GM21528 (cell line): ENCODE measurements at regions not wholly inside any gene's neighbourhood (a gene's known extent, or its start where the extent isn't known, plus 50 kb on each side); places are given as distances from the start of the nearest gene placed in this dataset.

ENCODE experiments used
- ATAC-seq: cut with Tn5 transposase; IDR thresholded peaks from one replicate; pipeline ENCODE4 v1.9.1; 2021; ENCODE audit warnings: mild to moderate bottlenecking, moderate library complexity; ENCODE audit not compliant: unreplicated experiment, low FRiP score

DNA sequence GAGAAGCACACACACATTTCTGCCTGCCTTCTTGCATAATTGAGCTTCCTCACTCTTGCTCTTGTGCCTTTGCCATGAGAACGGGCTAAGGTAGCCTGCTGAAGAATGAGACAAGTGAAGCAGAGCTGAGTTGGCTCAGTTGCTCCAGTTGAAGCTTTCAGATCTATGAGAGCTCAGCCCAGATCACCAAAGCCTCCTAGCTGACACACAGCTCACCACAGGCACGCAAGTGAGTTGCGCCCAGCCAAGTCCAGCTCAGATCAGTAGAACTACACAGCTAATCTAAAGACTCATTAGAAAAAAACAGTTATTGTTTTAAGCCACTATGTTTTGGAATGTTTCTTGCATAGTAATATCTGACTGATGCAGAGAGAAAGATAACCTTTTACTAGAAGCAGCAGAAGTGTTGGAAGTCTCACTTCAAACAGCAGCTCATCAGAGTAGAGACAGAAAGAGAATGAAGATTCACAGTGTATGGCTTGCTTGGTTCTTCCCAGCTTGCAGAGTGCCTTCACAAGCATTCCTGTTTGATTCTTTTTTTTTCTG is 362.4 kb downstream of the MID1IP1 start:
- no peak for ATAC-seq

DNA sequence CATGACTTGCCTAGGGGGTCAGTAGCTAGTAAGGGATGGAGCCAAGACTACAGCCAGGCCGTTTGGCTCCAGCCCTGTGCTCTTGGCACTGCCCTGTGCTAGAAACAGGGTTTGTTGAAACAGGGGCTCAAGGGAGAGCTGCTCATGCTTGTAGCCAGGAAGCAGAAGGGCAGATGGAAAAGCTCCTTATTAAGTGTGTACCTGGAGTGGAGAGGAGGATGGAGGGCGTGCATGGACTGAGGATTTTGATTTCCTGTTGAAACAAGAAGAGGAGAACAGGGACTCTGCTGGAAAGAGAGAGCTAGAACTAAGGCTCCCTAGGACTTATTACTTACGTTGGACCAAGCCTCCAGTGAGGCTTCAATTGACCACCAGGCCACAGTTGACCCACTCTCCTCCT is 363.0 kb downstream of the MID1IP1 start:
- ATAC-seq, result no peak

DNA sequence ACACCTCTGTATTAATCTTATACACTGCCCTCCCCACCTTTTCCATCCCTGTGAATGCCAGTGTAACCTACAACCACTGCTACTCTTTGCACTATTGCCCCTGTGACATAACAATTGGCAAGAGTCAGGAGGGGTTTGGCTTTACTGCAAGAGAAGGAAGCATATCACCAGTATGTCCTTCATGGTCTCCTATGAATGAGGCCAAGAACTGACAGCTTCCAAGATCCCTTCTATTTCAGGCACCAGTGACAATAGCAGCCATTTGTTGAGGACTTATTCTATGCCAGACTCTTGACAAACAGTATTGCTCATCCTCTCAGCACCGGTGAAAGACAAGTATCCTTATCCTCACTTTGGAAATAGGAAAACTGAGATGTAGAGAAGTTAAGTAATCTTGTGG is 363.9 kb downstream of the MID1IP1 start:
- no peak for ATAC-seq

DNA sequence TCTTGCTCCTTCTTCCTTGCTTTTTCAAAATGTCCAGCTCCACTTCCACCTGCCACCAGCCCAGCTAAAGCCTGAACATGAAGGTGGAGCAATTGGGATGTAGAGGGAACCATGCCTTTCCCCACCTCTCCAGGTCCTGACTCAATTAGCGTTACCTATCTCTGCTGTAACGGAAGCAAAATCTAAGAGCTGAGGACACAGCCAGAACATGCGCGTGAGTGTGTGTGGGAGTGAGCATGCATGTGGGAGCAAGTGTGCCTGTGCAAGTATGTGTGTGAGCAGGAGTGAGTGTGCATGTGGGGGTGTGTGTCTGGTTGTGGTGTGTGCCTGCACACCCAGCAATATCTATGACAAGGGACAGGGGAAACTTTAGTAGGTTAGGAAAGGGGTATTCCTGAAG is 364.5 kb downstream of the MID1IP1 start:
- no peak for ATAC-seq

DNA sequence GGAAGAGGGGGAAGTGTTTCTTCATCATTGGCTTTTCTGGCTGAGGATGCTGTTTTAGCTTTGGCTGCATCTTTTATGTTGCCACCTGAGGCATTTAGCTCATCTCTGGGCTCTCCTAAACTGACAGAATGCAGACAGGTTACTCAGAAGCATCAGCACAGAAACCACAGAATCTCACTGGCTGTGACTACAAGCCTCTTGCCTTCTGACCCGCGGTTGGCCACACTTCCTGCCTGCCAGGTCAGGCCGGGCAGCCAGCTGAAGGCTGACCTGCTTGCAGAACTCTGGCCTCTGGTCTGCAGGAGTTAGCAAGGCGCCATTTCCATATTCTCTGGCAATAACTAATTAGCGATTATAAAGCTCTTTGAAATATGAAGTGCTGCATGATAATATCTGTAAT is 366.5 kb downstream of the MID1IP1 start:
- ATAC-seq, result no peak

DNA sequence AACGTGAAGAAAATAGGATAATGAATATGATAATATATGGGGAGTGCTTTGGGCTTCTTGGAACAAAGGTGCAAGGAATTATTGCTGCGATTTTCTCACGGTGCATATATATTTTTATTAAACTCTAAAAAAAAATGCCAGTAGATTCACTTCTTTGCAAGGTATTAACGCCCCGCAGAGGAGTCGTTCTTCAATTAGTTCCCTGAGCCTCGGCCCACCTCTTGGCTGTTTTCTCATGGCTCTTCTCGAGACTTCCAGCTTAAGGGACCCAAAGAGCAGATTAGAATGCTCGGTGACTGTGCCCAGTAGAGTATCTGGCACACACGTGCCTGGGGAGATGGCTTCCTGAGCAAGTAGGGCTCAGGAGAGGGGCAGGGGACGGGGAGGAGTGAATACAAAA is 367.4 kb downstream of the MID1IP1 start:
- ATAC-seq, result no peak

DNA sequence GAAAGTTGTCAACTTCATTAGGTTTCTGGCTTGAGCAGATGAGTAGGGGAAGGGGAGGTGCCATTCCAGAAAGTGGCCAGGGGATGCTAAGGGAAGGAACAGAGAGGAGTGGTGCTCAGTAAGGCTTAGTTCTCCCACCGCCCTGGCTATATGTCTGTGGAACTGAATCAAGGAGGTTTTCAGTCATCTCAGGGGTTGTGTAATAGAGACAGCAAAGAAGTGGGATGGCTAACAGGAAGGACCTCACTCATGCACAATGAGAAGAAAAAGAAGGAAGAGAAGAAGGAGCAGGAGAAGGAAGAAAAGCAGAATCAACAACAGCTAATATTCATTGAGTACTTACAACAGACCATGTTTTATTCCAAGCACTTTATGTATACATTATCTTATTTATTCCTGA is 368.7 kb downstream of the MID1IP1 start:
- no peak for ATAC-seq

DNA sequence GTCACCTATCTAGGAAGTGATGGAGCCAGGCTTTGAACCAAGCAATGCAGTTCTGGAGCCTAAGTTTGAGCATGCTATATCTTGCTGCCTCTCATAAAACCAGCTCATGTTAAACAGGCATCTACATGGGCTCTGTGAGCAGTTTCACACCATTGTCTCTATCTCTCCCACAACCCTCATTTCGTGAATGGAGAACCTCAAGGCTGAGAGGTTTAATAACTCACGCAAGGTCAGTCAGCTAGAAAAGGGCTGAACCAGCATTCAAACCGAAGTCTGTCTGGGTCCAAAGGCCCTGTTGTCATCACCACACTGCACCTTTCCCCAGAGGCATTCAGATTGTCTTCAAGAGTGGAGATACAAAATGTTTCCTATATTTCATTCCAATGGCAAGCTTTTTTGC is 369.2 kb downstream of the MID1IP1 start:
- ATAC-seq, result no peak

DNA sequence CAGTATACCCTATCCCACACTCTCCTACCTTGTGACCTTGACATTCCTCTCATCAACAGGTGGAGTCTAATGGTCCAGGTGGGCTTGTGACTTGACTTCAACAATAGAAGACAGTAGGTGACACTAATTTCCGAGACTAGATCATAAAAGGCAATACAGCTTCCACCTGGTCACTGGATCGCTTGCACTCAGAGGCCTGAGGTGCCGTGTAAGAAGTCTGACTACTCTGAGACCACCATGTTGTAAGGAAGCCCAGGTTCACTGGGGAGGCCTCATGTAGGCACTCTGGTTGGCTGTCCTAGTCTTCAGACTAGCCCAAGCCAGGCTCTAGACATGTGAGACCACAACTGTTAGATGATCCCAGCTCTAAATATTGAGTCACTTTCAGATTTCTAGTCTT is 370.4 kb downstream of the MID1IP1 start:
- ATAC-seq, result no peak

DNA sequence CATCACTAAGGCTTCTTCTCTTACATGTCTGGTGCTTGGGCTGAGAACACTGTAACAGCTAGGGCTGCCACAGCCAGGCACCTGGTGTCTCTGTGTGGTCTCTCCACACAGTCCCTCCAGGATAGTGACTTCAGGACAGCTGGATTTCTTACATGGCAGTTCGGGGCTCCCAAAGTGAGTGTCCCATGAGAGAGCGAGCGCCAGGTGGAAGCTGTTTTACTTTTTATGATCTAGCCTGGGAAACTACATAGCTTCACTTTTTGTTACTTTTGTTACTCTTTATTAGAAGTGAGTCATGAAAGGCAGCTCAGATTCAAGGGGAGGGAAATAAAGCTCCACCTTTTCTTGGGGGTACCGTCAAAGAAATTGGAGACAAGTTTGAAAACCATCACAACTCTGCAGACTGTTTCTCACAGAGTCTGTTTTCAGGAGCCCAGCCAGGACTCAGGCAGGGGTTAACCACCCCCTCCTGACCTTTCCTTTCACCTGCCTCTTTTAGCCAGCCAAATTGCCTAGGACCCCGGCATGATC is 373.0 kb downstream of the MID1IP1 start:
- ATAC-seq, result no peak

DNA sequence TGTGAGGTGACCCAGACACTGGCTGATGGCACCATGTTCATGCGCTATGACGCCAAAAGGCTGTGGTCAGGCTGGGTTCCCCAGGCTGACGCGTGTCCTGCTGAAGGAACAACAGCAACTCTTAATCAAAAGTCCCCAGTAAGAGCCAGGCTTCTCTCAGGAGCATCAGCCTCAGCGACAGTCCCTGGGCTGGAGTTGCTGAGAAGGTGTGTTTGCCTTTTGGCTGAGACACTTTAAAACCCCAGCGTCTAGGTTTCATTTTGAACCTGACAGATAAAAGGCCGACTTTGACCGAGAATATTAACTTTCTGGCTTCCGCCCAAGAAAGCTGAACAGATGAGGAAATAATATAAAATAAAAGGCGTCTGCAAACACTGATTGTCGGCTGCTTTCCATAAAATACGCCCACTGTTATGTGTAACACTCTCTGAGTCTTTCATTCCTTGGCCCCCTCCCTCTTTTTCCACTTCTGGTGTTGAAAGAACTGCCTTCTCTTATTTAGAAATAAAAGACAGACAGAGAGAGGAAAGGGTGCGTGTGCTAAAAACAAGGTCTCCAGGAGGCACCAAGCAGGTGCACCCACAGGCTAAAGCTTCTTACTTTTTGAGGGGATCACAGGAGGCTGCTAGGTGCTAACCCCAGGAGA is 373.6 kb downstream of the MID1IP1 start:
- ATAC-seq, result no peak

DNA sequence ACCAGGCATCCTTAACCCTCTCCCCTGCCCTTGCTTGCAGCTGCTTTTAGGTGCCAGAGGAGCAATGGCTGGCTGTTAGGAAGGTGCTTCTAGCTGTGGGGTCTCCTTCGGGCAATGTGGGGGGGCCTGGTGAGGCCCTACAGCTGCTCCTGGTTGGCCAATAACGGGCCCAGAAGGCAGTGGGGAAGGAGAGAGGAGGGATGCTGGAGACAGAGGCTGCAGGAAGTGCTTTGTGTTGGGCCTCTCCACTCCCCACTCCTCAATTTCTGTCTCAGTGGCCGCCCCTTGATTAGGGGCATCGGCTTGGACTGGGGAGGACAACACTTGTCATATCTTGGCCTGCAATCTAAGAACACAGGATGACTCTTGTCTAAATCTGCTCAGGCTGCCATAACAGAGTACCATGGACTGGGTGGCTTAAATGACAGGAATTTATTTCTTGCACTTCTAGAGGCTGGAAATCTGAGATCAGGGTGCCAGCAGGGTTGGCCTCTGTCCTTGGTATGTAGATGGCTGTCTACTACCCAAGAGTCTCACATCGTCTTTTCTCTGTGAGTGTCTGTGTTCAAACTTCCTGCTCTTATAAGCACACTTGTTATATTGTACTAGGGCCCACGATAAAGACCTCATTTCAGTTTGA is 374.3 kb downstream of the MID1IP1 start:
- ATAC-seq, result no peak

DNA sequence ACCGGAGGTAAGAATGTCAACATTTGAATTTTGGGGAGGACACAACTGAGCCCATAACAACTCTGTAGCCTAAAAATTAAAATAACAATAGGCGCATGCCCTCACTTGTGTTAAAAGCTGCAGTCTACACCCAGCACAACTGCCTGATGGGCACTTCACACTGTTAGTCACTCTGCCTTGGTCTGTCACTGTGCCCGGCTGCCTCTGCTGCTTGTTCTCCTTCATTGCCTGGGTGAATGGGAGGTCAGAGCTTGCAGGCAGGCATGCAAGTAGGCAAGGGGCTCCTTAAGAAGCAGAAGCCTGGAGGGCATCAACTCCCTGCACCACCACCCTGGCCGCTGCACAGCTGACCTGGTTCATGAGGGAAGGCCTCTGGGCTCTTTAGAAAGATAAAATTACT is 374.8 kb downstream of the MID1IP1 start:
- ATAC-seq, result no peak

DNA sequence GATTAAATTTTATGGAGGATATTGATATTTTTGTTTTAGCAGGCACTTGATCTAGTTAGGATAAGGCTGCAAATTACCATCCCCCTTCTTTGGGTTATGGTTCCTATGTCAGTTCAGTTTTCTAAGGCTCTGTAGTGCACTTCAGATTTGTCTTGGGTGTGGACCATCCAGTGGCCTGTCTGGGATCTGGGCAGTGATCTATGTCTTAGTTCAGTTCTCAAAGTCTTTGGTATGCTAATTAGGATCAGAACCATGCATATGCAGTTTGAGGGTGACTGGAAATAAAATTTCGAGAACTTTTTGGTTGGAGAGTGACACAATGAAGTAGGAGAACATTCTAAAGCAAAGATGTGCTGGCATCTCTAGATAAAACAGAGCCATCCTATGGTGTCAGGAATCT is 388.2 kb downstream of the MID1IP1 start:
- ATAC-seq, result no peak

DNA sequence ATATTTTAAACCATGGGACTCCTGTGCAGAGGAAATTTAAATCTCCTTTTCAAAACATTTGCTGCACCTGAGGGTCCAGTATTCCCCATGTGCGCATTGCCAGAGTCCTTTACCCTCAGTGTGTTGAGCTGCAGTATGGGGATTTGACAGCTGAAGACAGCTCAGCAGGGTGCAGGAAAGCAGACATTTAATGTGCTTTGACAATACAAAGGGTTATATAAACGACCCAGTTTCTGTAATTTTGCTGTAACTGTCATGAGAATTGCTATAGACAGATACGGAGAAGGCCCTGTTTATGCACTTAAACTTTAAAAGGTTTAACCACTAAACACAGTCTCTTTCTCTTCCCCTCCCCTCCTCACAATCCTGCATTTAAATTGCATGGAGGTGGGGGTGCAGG is 393.4 kb downstream of the MID1IP1 start:
- ATAC-seq, result no peak

DNA sequence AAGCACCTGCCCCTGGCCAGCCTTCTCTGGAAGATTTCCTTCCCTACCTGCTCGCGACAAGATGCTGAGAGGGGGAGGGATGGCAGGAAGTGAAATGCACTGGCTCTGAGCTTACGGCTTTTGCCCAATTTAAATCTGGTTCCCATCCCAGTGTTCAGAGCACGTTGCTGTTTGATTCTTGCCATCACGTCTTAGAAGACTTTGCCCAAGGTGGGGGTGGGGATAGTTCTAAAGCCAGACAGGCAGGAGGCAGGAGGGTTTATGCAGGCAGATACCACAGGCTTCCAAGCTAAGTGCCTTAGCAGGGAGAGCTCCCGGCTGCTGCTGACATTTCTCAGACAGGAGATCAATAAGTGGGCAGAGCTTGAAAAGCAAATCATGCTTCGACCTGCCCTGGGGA is 393.9 kb downstream of the MID1IP1 start:
- no peak for ATAC-seq

DNA sequence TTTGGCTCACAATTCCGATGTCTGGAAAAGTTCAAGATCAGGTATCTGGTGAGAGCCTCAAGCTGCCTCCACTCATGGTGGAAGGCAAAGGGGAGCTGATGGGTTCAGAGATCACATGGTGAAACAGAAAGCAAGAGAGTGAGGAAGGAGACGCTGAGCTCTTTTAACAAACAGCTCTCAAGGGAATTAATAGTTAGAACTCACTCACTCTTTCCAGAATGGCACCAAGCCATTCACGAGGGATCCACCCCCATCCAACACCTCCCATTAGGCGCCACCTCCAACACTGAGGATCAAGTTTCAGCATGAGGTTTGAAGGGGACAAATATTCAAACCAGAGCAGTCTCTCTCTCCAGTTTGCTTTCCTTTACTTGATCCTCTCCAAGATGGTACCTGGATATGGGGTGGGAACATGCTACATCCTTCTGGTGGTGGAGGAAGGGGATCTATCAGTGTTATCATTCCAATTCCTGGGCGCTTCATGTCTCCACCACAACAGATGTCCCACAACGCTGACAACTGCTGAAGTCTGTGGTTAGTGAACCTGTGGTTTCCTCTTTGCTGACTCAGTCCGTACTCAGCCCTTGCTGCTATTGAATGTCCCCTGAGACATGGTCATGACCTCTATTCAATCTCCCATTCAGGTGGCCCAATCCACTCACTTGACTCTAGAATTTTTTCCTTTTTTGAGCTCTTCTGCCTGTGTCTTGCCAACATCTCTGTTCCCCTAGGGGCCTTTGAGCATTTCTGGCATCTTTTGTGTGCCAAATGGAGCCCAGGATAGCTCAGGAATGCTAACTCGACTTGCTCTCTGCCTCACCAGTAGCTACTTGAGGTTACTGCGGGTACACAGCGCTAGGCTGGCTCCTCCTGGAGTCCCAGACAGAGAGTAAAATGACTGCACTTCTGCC is 395.2 kb downstream of the MID1IP1 start:
- peak; percentile 99 for ATAC-seq

DNA sequence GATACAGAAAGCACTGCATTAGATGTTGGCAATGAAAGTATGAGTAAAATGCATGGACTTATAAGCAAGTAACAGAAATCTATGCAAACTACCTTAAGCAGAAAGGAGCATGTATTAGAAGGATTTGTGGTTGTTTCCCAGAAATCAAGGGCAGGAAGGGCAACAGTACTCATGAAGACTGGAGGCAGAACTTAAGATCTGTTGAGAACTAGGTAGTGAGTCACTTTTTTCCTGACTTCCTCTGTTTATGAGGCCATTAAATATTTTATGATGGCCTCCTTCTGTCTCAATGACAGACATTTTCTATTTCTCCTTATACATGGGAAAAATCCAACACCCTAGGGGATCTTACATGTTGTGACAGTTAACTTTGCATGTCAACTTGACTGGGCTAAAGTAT is 398.2 kb downstream of the MID1IP1 start:
- no peak for ATAC-seq

DNA sequence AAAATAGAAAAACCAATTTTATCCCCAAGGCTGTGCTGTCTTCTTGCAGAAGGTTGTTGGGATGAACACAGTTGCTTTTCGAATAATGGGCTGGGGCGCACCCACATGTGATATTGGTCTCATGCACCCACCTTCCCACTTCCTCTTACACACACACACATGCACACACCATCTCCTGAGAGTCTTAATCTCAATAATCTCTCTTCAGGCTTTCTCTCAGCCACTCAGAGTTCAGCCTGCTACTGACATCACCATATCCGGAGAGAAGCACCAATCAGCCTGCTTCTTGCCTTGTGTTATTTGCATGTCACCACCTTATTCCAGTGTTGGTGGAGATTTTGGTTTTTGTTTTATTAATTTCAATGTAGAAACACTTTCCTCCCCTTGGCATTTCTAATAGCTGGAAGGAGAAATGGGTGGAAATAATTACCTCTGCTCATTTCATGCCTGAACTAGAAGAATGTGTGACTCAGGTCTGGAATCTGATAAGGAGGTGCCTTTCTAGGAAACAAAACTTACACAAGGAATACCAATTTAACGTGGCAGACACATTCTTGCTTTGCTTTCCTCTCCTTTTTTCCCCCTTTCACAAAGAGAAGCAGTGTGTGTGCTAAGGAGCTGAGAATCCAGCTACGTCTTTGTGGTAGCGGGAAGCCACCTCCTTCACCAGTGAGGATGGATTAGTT is 400.2 kb downstream of the MID1IP1 start:
- ATAC-seq, result no peak

DNA sequence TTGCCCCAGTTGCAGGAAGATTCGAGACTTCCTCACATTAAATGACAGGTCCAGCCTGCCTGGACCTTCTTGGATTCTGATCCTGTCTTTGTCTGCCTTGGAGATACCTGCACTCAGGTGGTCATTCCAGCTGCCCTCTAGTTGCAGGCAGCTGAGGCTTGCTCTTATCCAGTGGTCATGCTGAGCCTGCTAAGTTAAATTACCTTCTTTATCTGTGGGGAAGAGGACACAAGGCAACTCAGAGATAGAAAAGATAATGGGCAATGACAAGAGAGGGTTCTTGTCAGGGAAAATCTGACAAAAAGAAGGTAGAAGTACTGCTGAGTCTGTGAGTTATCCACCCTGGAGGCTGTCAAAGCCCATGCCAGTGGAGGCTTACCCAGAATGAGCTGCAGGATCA is 401.4 kb downstream of the MID1IP1 start:
- ATAC-seq, result no peak

DNA sequence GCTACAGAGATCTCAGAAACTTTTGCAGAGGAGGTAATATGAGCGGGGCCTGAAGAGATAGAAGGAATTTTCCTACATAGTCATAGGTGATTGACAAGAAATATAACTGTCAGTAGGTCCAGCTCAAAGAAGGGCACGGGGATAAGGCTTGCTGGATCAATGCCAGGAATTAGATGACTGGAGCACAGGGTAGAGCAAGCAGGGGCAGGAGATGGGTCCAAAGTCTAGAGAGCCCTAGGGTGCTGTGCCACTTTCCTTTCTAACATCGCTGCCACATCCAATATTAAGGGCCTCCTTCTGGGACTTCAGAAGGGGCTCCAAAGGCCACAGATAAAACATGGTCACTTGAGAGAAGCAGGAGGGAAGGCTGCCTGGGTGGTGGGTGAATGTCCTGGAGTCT is 402.2 kb downstream of the MID1IP1 start:
- no peak for ATAC-seq
